WERI-Rb-1 (cell line): ENCODE measurements at regions not wholly inside any gene's neighbourhood (a gene's known extent, or its start where the extent isn't known, plus 50 kb on each side); places are given as distances from the start of the nearest gene placed in this dataset.

Experiments used
- DNase-seq: peaks from one replicate; pipeline ENCODE4 v3.0.0-alpha.2; 2020
- H3K27ac ChIP-seq: fragments of 250-450 bp; sonication (Bioruptor Pico); 2 replicates; pipeline ENCODE4 v1.5.1; 2020; ENCODE audit warnings: mild to moderate bottlenecking, moderate library complexity
- H3K27me3 ChIP-seq: fragments of 250-450 bp; sonication (Bioruptor Pico); 2 replicates; pipeline ENCODE4 v1.5.1; 2021; ENCODE audit warnings: mild to moderate bottlenecking, low read depth, moderate library complexity; ENCODE audit not compliant: insufficient read depth, severe bottlenecking
- H3K36me3 ChIP-seq: fragments of 250-450 bp; sonication (Bioruptor Pico); 2 replicates; pipeline ENCODE4 v1.5.1; 2020; ENCODE audit warnings: mild to moderate bottlenecking, moderate library complexity
- H3K4me3 ChIP-seq: 2 replicates; pipeline ENCODE4 v1.5.1; 2011; ENCODE audit warnings: low read depth, mild to moderate bottlenecking, control low read depth, low read length
- H3K9me3 ChIP-seq: fragments of 250-450 bp; sonication (Bioruptor Pico); 2 replicates; pipeline ENCODE4 v1.5.1; 2021; ENCODE audit warnings: mild to moderate bottlenecking, moderate library complexity; ENCODE audit not compliant: severe bottlenecking
- CTCF ChIP-seq: IDR thresholded peaks from 2 replicates; pipeline ENCODE4 v1.5.1; 2011; ENCODE audit warnings: low read depth, mild to moderate bottlenecking, control low read depth, inconsistent platforms, low read length

GRCh38 chr2:56754066-56754615 lies 570.4 kb downstream of the CCDC85A start:
- no peaks in the 10 kb centered on the region for H3K27me3 ChIP-seq
- H3K9me3 ChIP-seq, result no peaks in the 10 kb centered on the region
- no peak overlapping the region for H3K27ac ChIP-seq
- no peak for TF ChIP-seq CTCF
- no peak overlapping the region for H3K4me3 ChIP-seq
- DNase-seq, result no peak
- no peaks in the 10 kb centered on the region for H3K36me3 ChIP-seq

- TF ChIP-seq CTCF, result no peak
- Histone ChIP-seq H3K36me3 (no peaks in the 10 kb centered on the region), H3K27ac (no peak overlapping the region), H3K4me3 (no peak overlapping the region), H3K27me3 (no peaks in the 10 kb centered on the region), H3K9me3 (no peaks in the 10 kb centered on the region)
- DNase-seq, result no peak
These were observed 570.8 kb downstream of the CCDC85A start for GRCh38 chr2:56754627-56755026.

- H3K27me3 ChIP-seq, result no peaks in the 10 kb centered on the region
- no peaks in the 10 kb centered on the region for H3K36me3 ChIP-seq
- no peak for DNase-seq
- no peak overlapping the region for H3K4me3 ChIP-seq
- no peak overlapping the region for H3K27ac ChIP-seq
- H3K9me3 ChIP-seq, result no peaks in the 10 kb centered on the region
- no peak for TF ChIP-seq CTCF
These were observed 574.2 kb downstream of the CCDC85A start for GRCh38 chr2:56757884-56758545.

GRCh38 chr2:56763683-56764082 lies 579.9 kb downstream of the CCDC85A start:
- H3K9me3 ChIP-seq, result no peaks in the 10 kb centered on the region
- peaks cover 2% of the 10 kb centered on the region for H3K27me3 ChIP-seq
- no peak for DNase-seq
- H3K27ac ChIP-seq, result no peak overlapping the region
- H3K36me3 ChIP-seq, result no peaks in the 10 kb centered on the region
- H3K4me3 ChIP-seq, result no peak overlapping the region
- TF ChIP-seq CTCF, result no peak

- H3K9me3 ChIP-seq, result no peaks in the 10 kb centered on the region
- no peak for DNase-seq
- no peak for TF ChIP-seq CTCF
These were observed 585.2 kb downstream of the CCDC85A start for GRCh38 chr2:56768973-56769372.

GRCh38 chr2:56770490-56770889 lies 586.7 kb downstream of the CCDC85A start:
- Histone ChIP-seq H3K9me3 (no peaks in the 10 kb centered on the region), H3K27ac (no peak overlapping the region), H3K36me3 (no peaks in the 10 kb centered on the region), H3K4me3 (no peak overlapping the region), H3K27me3 (peaks cover 2% of the 10 kb centered on the region)
- no peak for DNase-seq
- no peak for TF ChIP-seq CTCF

More at GRCh38 chr2:56768973-56769372, 585.2 kb downstream of the CCDC85A start:
- Histone ChIP-seq H3K4me3 (no peak overlapping the region), H3K27ac (no peak overlapping the region), H3K27me3 (peaks cover 2% of the 10 kb centered on the region), H3K36me3 (no peaks in the 10 kb centered on the region)
